Thyroid gland (tissue), 4 donors: ENCODE measurements at regions not wholly inside any gene's neighbourhood (a gene's known extent, or its start where the extent isn't known, plus 50 kb on each side); places are given as distances from the start of the nearest gene placed in this dataset.

Experiments
- POLR2A ChIP-seq, 2 donors: fragments of 450-650 bp; IDR thresholded peaks; one replicate each; pipeline ENCODE4 v1.6.1; 2017; ENCODE audit warnings: antibody characterized with exemption in 2 of 2, mild to moderate bottlenecking in 2 of 2, moderate library complexity in 1 of 2
- TF ChIP-seq, protein P1 (sequence below), 6 experiments: fragments of 200-600 bp in 3 of 6; fragments of 450-650 bp in 3 of 6; sonication (generic) in 3 of 6; IDR thresholded peaks; one replicate each; pipeline ENCODE4 v1.5.1; 2016 to 2019; ENCODE audit warnings: antibody characterized with exemption in 6 of 6, mild to moderate bottlenecking in 2 of 6, inconsistent platforms in 1 of 6, moderate library complexity in 1 of 6

DNA sequence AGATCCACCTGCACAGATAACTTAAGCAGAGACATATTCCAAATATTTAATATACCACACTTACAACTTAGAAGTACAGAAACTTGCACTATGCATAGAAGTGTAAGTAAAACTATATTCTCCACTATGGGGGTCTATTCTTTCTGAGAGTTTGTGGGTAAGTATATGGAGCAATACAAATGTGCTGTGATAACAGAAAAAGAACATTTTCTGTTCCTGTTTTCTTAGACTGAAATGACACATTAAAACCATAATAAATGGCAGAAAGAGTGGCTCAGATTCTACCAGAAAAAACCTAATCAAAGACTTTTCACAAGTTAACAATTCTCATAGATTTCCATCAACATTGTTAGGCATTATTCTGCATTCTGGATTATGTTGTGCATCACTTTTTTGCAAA, 96.6 kb upstream of the WNT7A start:
- TF ChIP-seq, protein P1, sequence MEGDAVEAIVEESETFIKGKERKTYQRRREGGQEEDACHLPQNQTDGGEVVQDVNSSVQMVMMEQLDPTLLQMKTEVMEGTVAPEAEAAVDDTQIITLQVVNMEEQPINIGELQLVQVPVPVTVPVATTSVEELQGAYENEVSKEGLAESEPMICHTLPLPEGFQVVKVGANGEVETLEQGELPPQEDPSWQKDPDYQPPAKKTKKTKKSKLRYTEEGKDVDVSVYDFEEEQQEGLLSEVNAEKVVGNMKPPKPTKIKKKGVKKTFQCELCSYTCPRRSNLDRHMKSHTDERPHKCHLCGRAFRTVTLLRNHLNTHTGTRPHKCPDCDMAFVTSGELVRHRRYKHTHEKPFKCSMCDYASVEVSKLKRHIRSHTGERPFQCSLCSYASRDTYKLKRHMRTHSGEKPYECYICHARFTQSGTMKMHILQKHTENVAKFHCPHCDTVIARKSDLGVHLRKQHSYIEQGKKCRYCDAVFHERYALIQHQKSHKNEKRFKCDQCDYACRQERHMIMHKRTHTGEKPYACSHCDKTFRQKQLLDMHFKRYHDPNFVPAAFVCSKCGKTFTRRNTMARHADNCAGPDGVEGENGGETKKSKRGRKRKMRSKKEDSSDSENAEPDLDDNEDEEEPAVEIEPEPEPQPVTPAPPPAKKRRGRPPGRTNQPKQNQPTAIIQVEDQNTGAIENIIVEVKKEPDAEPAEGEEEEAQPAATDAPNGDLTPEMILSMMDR (IDR thresholded peaks at IDR 0.05): no peak
- TF ChIP-seq POLR2A (IDR thresholded peaks at IDR 0.05): no peak
